ENCODE measurements at regions not wholly inside any gene's neighbourhood (a gene's known extent, or its start where the extent isn't known, plus 50 kb on each side); places are given as distances from the start of the nearest gene placed in this dataset.

DNA sequence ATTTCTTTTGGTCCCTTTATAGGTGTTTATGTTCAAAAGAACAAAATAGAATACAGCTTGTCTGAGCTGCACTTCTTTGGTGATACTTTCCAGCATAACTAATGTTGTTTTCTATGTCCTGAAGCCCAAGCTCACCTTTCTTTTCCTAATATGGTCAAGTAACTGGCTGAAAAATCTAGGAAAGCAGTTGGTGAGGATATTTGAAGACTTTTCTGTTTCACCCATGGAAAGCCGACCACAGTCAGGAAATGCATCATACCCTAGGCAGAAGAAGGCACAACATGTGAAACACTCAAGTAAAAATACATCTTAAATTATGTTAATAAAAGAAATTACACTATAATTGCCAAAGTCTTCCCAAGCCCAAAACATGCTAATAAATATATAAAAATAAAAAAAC is 337.0 kb downstream of the PDGFC start:
- no peak for DNase-seq

GRCh38 chr4:156633847-156634246 is 337.8 kb downstream of the PDGFC start:
- Mint-ChIP-seq H3K9me3 (peaks cover 3% of the 10 kb centered on the region), H3K4me1 (no peaks in the 10 kb centered on the region)
- CTCF ChIA-PET = no interaction called here

More for the DNA sequence above, 337.0 kb downstream of the PDGFC start:
- H3K27ac Mint-ChIP-seq = no peak overlapping the region
- CTCF ChIA-PET = no interaction called here
- H3K4me1 Mint-ChIP-seq = no peaks in the 10 kb centered on the region
- H3K4me3 Mint-ChIP-seq = no peak overlapping the region
- H3K9me3 Mint-ChIP-seq = peaks cover 7% of the 10 kb centered on the region
- H3K27me3 Mint-ChIP-seq = no peaks in the 10 kb centered on the region
- H3K36me3 Mint-ChIP-seq = no peaks in the 10 kb centered on the region

GRCh38 chr4:156628858-156629257 is 342.7 kb downstream of the PDGFC start:
- no peaks in the 10 kb centered on the region for H3K4me1 Mint-ChIP-seq
- no peaks in the 10 kb centered on the region for H3K36me3 Mint-ChIP-seq
- no peak overlapping the region for H3K27ac Mint-ChIP-seq
- CTCF ChIA-PET = no interaction called here
- H3K27me3 Mint-ChIP-seq = no peaks in the 10 kb centered on the region
- no peak for DNase-seq
- H3K9me3 Mint-ChIP-seq = peaks cover 5% of the 10 kb centered on the region
- no peak overlapping the region for H3K4me3 Mint-ChIP-seq

More at GRCh38 chr4:156633847-156634246, 337.8 kb downstream of the PDGFC start:
- no peaks in the 10 kb centered on the region for H3K36me3 Mint-ChIP-seq
- no peak overlapping the region for H3K27ac Mint-ChIP-seq
- no peak overlapping the region for H3K4me3 Mint-ChIP-seq
- no peaks in the 10 kb centered on the region for H3K27me3 Mint-ChIP-seq
- DNase-seq = no peak

GRCh38 chr4:156623376-156623775 is 348.2 kb downstream of the PDGFC start:
- CTCF ChIA-PET = no interaction called here
- H3K9me3 Mint-ChIP-seq = peaks cover 2% of the 10 kb centered on the region
- no peak for DNase-seq
- no peak overlapping the region for H3K27ac Mint-ChIP-seq
- no peaks in the 10 kb centered on the region for H3K4me1 Mint-ChIP-seq
- no peak overlapping the region for H3K4me3 Mint-ChIP-seq
- no peaks in the 10 kb centered on the region for H3K27me3 Mint-ChIP-seq
- H3K36me3 Mint-ChIP-seq = no peaks in the 10 kb centered on the region

GRCh38 chr4:156620786-156621185 is 350.8 kb downstream of the PDGFC start:
- Mint-ChIP-seq H3K4me1 (no peaks in the 10 kb centered on the region), H3K9me3 (no peaks in the 10 kb centered on the region), H3K36me3 (no peaks in the 10 kb centered on the region), H3K27ac (no peak overlapping the region), H3K27me3 (no peaks in the 10 kb centered on the region), H3K4me3 (no peak overlapping the region)
- no peak for DNase-seq
- CTCF ChIA-PET = no interaction called here

DNA sequence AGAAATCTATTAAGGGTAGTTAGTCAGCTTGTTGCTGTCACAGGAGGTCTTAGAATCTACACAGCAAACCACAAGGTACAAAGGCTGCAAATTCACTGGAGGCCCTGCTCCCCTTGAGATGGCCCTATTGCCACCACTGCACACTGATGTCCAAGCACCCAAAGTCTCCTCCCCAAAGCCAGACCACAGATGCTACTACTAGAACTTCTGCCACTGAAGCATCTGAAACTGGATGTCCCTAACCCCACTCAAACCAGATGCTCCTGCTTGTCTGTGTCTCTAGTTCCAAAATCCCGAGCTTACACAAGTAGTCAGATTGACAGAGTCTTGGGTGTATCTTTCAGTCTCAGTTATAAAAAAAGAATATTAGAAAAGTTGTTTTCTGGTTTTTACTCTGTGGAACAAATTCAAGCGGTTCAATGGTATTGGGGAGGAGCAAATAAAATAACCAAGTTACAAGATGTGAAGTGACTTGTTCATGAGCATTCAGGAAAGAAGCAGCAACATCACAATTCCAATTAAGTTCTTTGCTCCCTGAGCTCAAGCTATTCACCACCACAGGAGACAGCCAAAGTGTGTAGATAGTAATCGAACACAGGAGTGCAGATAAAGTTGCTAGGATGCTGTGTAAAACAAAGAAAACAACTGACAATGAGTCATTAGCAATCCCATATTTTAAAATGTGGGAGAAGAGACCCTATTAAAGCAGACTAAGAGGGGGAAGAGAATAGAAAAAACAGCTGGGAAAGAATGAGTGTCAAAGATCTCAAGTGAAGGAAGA is 352.3 kb downstream of the PDGFC start:
- Mint-ChIP-seq H3K4me1 (no peaks in the 10 kb centered on the region), H3K4me3 (no peak overlapping the region), H3K27ac (no peak overlapping the region), H3K9me3 (no peaks in the 10 kb centered on the region), H3K36me3 (no peaks in the 10 kb centered on the region), H3K27me3 (no peaks in the 10 kb centered on the region)
- CTCF ChIA-PET = no interaction called here
- no peak for DNase-seq

DNA sequence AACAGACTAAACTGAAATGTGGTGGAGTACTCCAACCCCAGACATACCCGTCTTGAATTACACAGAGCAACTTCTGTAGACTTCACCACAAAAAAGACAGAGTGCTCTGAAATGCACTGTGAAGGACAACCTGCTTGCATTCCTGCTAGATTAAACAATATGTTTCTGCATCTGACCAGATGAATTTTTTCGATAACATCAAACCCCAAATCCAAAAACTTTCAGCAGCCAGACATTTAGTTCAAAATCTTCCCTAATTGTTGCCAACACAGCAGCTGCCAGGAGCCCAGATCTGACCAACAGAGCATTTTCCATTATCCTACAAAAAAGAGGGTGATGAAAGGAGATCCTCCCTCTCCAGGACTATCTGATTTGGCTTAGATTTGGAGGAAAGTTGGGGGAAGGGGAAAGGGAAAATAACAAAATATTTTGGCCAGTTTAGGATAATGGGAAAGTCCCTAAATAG is 356.5 kb downstream of the PDGFC start:
- no peak overlapping the region for H3K4me3 Mint-ChIP-seq
- H3K27me3 Mint-ChIP-seq = no peaks in the 10 kb centered on the region
- H3K27ac Mint-ChIP-seq = no peak overlapping the region
- H3K4me1 Mint-ChIP-seq = no peaks in the 10 kb centered on the region
- no peaks in the 10 kb centered on the region for H3K9me3 Mint-ChIP-seq
- CTCF ChIA-PET = no interaction called here
- no peak for DNase-seq
- H3K36me3 Mint-ChIP-seq = no peaks in the 10 kb centered on the region

DNA sequence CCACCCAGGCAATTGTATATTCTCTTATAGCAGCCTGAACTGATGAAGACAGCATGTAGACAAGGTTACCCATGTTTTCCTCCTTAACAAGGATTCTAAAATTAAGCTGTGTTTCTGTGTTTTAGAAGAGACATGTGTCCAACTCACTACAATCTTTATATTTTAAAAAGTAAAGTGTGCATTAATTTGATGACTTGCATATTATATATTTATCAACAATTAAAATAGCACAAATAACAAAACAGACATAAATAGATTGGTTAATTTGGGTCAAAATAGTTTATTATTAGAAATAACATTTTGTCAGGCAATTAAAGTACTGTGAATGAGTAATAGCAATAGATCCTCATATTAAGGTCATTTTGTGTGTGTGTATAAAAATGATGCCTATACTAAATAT is 357.1 kb downstream of the PDGFC start:
- Mint-ChIP-seq H3K27me3 (no peaks in the 10 kb centered on the region), H3K9me3 (no peaks in the 10 kb centered on the region), H3K4me3 (no peak overlapping the region), H3K27ac (no peak overlapping the region), H3K36me3 (no peaks in the 10 kb centered on the region), H3K4me1 (no peaks in the 10 kb centered on the region)
- no peak for DNase-seq
- CTCF ChIA-PET = no interaction called here

DNA sequence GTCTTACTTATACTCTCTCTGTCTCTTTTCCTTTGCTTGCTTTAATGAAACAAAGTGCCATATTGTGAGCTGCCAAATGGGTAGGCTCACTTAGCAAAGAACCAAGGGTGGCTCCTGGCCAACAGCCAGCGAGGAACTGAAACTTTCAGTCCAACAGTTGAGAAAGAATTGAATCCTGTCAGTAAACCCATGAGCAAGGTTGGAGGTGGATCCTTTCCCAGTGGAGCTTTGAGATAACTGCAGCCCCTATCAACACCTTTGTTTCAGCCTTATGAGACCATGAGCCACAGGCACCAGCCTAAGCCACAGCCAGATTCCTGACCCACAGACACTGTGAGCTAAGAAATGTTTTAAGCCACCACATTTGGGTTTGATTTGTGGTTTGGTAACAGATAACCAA is 362.2 kb downstream of the PDGFC start:
- Mint-ChIP-seq H3K9me3 (no peaks in the 10 kb centered on the region), H3K27ac (no peak overlapping the region), H3K27me3 (no peaks in the 10 kb centered on the region), H3K36me3 (no peaks in the 10 kb centered on the region), H3K4me3 (no peak overlapping the region), H3K4me1 (no peaks in the 10 kb centered on the region)
- CTCF ChIA-PET = no interaction called here
- no peak for DNase-seq

DNA sequence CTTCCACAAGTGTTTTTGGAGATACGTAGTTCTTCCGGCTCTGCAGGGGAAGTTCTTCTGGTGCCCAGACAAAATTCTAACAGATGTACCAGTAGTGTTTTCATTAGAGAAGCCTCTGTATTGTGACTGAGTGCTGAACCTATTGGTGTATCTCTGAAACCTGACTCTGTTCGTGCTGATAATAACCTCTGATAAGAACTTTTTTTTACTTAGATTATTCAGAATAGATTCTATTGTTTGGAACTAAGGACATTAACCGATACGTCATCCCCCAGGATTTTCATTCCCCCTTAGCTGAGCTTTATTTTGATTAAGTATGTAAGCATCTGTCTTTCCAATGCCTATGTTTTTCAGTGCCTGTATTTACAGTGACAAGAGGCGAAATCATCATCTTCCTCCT is 362.9 kb downstream of the PDGFC start:
- Mint-ChIP-seq H3K4me3 (no peak overlapping the region), H3K27me3 (no peaks in the 10 kb centered on the region), H3K9me3 (peaks cover 3% of the 10 kb centered on the region), H3K36me3 (no peaks in the 10 kb centered on the region), H3K4me1 (no peaks in the 10 kb centered on the region), H3K27ac (no peak overlapping the region)
- CTCF ChIA-PET = no interaction called here
- DNase-seq = no peak

- CTCF ChIA-PET = no interaction called here
- Mint-ChIP-seq H3K27ac (no peak overlapping the region), H3K9me3 (peaks cover 7% of the 10 kb centered on the region), H3K36me3 (no peaks in the 10 kb centered on the region), H3K4me1 (no peaks in the 10 kb centered on the region), H3K4me3 (no peak overlapping the region), H3K27me3 (no peaks in the 10 kb centered on the region)
- DNase-seq = no peak
Observed at GRCh38 chr4:156607478-156607857, 364.1 kb downstream of the PDGFC start.

GRCh38 chr4:156606554-156607477 is 364.8 kb downstream of the PDGFC start:
- H3K9me3 Mint-ChIP-seq = peaks cover 7% of the 10 kb centered on the region

DNA sequence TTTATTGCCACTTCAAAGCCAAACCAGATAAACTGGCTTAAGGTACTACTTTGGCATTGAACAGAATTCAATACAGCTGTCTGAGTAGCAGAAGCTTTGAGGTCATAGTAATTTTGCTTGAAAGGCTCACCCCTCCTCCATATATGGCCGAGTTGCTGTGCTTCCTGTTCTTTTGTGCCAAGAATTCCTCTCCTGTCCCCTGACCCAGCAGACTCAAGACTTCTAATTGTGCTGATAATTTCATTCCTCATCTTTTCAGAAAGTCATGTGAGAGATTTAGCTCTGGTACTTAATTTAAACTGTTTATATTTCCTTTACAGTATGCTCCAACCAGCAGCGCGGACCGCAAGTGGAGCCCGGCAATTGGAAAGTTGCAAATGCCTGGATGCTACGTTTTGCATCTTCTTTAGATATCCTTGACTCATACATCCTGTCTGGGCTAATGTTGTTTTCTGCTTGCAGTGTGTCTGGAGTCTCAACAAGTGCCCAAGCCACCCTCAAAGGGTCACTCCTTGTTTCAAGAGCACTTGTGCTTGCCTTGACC is 373.4 kb downstream of the PDGFC start:
- no peak overlapping the region for H3K4me3 Mint-ChIP-seq
- no peaks in the 10 kb centered on the region for H3K36me3 Mint-ChIP-seq
- CTCF ChIA-PET = no interaction called here
- peaks cover 9% of the 10 kb centered on the region for H3K9me3 Mint-ChIP-seq
- no peaks in the 10 kb centered on the region for H3K27me3 Mint-ChIP-seq
- no peak overlapping the region for H3K27ac Mint-ChIP-seq
- DNase-seq = no peak
- H3K4me1 Mint-ChIP-seq = no peaks in the 10 kb centered on the region

More at GRCh38 chr4:156606554-156607477, 364.8 kb downstream of the PDGFC start:
- H3K36me3 Mint-ChIP-seq = no peaks in the 10 kb centered on the region
- no peak overlapping the region for H3K27ac Mint-ChIP-seq
- no peaks in the 10 kb centered on the region for H3K4me1 Mint-ChIP-seq
- H3K27me3 Mint-ChIP-seq = no peaks in the 10 kb centered on the region
- H3K4me3 Mint-ChIP-seq = no peak overlapping the region
- no peak for DNase-seq
- CTCF ChIA-PET = no interaction called here

GRCh38 chr4:156596706-156597329 is 374.8 kb downstream of the PDGFC start:
- Mint-ChIP-seq H3K27ac (no peak overlapping the region), H3K4me3 (no peak overlapping the region), H3K27me3 (no peaks in the 10 kb centered on the region), H3K4me1 (no peaks in the 10 kb centered on the region), H3K9me3 (peaks cover 6% of the 10 kb centered on the region), H3K36me3 (no peaks in the 10 kb centered on the region)
- CTCF ChIA-PET = no interaction called here
- DNase-seq = no peak
